ENCODE measurements at regions not wholly inside any gene's neighbourhood (a gene's known extent, or its start where the extent isn't known, plus 50 kb on each side); places are given as distances from the start of the nearest gene placed in this dataset.
"Not testable (repeated sequence)": the region's sequence is repeated elsewhere in the genome, so short reads cannot be mapped to it uniquely, and the experiment has no call there.

- DNase-seq = peak; percentile 41
These were observed 69.9 kb upstream of the DLG1 start for GRCh38 chr3:197368330-197368729.

- DNase-seq = peak; percentile 92
These were observed 68.8 kb upstream of the DLG1 start for GRCh38 chr3:197367081-197367780.

- DNase-seq = peak; percentile 68
These were observed 68.1 kb upstream of the DLG1 start for GRCh38 chr3:197366301-197367044.

- peak; percentile 60 for DNase-seq
These were observed 67.2 kb upstream of the DLG1 start for GRCh38 chr3:197365586-197365985.

- DNase-seq = no peak
These were observed 66.1 kb upstream of the DLG1 start for GRCh38 chr3:197364410-197365071.

- no peak for DNase-seq
These were observed 65.4 kb upstream of the DLG1 start for GRCh38 chr3:197363553-197364409.

- no peak for DNase-seq
These were observed 63.7 kb upstream of the DLG1 start for GRCh38 chr3:197362081-197362480.

- DNase-seq = not testable (repeated sequence)
These were observed 61.7 kb upstream of the DLG1 start for GRCh38 chr3:197360095-197360494.

- DNase-seq = not testable (repeated sequence)
These were observed 61.1 kb upstream of the DLG1 start for GRCh38 chr3:197359476-197359875.

GRCh38 chr3:197356741-197357140 lies 58.3 kb upstream of the DLG1 start:
- no peak for DNase-seq

GRCh38 chr3:197356275-197356674 lies 57.9 kb upstream of the DLG1 start:
- no peak for DNase-seq

- DNase-seq = no peak
These were observed 57.3 kb upstream of the DLG1 start for GRCh38 chr3:197355713-197356112.

GRCh38 chr3:197354568-197355001 lies 56.2 kb upstream of the DLG1 start:
- DNase-seq = peak; percentile 63

- DNase-seq = no peak
These were observed 55.6 kb upstream of the DLG1 start for GRCh38 chr3:197353867-197354567.

- no peak for DNase-seq
These were observed 54.8 kb upstream of the DLG1 start for GRCh38 chr3:197353001-197353866.

GRCh38 chr3:197352382-197352781 lies 54.0 kb upstream of the DLG1 start:
- peak; percentile 68 for DNase-seq

GRCh38 chr3:197350446-197350845 lies 52.0 kb upstream of the DLG1 start:
- no peak for DNase-seq

- DNase-seq = peak; percentile 53
These were observed 51.0 kb upstream of the DLG1 start for GRCh38 chr3:197349368-197349767.

All from fibroblast of skin of scalp (primary cell).